ENCODE measurements at regions not wholly inside any gene's neighbourhood (a gene's known extent, or its start where the extent isn't known, plus 50 kb on each side); places are given as distances from the start of the nearest gene placed in this dataset.

DNA sequence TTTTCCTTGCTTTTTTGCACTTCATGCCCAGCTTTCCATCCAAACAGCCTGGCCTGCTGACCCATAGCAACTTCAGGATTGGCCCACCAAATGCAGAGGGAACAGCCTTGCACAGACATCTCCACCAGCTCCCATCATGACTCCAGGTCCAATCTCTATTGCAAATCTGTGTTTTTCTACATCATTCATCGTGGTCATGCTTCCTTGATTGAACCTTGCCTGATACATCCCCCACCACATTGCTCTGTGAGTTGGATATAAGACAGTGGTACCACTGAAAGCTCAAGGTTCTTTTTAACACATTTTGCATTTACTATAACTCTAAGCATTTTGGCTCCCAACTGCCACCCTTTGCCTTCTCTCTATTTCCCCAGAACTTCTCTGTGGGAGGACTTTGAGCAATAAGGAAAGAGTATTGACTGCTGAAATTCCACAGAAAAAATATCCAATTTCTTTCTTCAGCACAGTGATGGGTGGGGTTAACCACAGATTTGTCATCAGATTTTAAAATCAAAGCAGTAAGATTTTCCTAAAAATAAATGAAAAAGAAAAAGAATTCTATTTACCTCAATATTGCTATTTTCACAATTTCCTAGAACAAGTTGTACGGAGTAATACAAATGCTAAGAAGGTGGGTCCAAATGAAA lies 114.6 kb upstream of the GALNT15 start:
- Histone ChIP-seq H3K27me3 (no peaks in the 10 kb centered on the region), H3K4me1 (peaks cover 0 to 11% (median 5%) of the 10 kb centered on the region in 4 donors), H3K4me3 (no peak overlapping the region), H3K36me3 (no peaks in the 10 kb centered on the region), H3K27ac (peak overlapping the region; percentile 44 to 68 (median 64)), H3K9me3 (no peaks in the 10 kb centered on the region)
- TF ChIP-seq, protein P1, sequence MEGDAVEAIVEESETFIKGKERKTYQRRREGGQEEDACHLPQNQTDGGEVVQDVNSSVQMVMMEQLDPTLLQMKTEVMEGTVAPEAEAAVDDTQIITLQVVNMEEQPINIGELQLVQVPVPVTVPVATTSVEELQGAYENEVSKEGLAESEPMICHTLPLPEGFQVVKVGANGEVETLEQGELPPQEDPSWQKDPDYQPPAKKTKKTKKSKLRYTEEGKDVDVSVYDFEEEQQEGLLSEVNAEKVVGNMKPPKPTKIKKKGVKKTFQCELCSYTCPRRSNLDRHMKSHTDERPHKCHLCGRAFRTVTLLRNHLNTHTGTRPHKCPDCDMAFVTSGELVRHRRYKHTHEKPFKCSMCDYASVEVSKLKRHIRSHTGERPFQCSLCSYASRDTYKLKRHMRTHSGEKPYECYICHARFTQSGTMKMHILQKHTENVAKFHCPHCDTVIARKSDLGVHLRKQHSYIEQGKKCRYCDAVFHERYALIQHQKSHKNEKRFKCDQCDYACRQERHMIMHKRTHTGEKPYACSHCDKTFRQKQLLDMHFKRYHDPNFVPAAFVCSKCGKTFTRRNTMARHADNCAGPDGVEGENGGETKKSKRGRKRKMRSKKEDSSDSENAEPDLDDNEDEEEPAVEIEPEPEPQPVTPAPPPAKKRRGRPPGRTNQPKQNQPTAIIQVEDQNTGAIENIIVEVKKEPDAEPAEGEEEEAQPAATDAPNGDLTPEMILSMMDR (IDR thresholded peaks at IDR 0.05), result no peak
- TF ChIP-seq POLR2AphosphoS5 (IDR thresholded peaks at IDR 0.05) (no peak), POLR2A (IDR thresholded peaks at IDR 0.05) (no peak), EP300 (IDR thresholded peaks at IDR 0.05; ENCODE audit: low read depth) (no peak)
- in situ Hi-C loops (cut with MboI; ENCODE audit: low pct_ligation_motif_present in 1 of 4, low pct_unique_long_range_greater_than_20kb in 1 of 4, low sequenced_read_pairs in 3 of 4), result loop anchor here in 1 of 4 donors (10.0 kb wide), 2 partner anchors 115 to 185 kb away; partner anchors contain the start of gene GALNT15
- 74 to 80% methylated on average over 2 of the region's 2 CpGs for WGBS, 2 donors (ENCODE audit: low coverage in 1 of 2)
- intact Hi-C loops (cut with DNase I; ENCODE audit: low total_unique reads), result no loop called here
- DNase-seq, result no peak

DNA sequence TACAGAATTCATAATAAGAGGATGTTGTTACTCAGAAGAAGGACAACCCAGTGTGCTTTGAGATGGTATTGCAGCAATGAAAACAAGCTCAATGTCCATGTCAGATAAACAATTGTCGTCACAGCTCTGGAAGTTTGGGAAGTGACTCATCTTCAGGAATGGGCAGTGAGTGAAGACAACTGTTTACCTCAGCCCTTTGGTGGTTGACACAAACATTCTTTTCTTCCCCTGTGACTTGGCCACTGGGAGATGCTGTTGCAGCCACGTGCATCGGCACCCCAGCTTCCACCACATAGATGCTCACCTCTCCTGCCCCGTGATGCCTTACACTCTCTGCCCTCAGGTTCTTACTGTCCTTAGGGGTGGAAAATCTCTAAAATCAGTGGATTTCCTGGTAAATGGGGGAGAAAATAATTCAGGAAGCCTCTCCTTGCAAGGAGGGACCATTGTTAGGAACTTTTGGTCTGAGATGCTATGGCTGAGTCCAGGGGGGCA lies 114.1 kb upstream of the GALNT15 start:
- TF ChIP-seq POLR2A (IDR thresholded peaks at IDR 0.05) (no peak), EP300 (IDR thresholded peaks at IDR 0.05; ENCODE audit: low read depth) (peak; percentile 70), POLR2AphosphoS5 (IDR thresholded peaks at IDR 0.05) (peak; percentile 75 to 87 (median 85))
- TF ChIP-seq, protein P1 (IDR thresholded peaks at IDR 0.05), result no peak
- Histone ChIP-seq H3K4me1 (peaks cover 0 to 12% (median 6%) of the 10 kb centered on the region in 4 donors), H3K27ac (peak overlapping the region; percentile 54 to 76 (median 65)), H3K4me3 (no peak overlapping the region), H3K9me3 (no peaks in the 10 kb centered on the region), H3K27me3 (no peaks in the 10 kb centered on the region), H3K36me3 (no peaks in the 10 kb centered on the region)
- in situ Hi-C loops (cut with MboI; ENCODE audit: low pct_ligation_motif_present in 1 of 4, low pct_unique_long_range_greater_than_20kb in 1 of 4, low sequenced_read_pairs in 3 of 4) (loop anchor here in 1 of 4 donors (10.0 kb wide), 1 partner anchor 114 kb away; the partner anchor contains the start of gene GALNT15), intact Hi-C loops (cut with DNase I; ENCODE audit: low total_unique reads) (no loop called here)
- DNase-seq, result peak; percentile 30
- 50 to 51% methylated on average over 3 to 4 of the region's 4 CpGs for WGBS, 2 donors (ENCODE audit: low coverage in 1 of 2)

DNA sequence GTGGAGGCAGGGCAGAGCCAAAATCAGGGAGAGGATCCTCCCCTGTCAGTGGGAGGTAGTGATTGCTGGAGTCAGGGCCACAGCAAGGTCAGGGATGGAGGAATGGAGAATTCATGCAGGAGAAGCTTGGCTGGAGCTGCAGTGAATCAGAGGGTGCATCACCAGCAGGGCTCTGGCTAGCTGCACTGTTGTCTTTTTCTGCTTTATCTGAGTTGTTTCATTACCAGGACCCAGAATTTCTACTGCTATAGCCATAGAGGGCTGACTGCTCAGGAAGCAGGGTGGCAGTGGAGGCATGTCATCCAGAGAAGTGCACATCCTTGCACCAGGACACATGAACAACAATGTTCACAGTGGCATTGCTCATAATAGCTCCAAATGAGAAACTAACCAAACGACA lies 113.5 kb upstream of the GALNT15 start:
- Histone ChIP-seq H3K27me3 (no peaks in the 10 kb centered on the region), H3K9me3 (no peaks in the 10 kb centered on the region), H3K4me3 (no peak overlapping the region), H3K4me1 (peaks cover 0 to 12% (median 6%) of the 10 kb centered on the region in 4 donors), H3K36me3 (no peaks in the 10 kb centered on the region), H3K27ac (peak overlapping the region; percentile 54 to 76 (median 64))
- in situ Hi-C loops (cut with MboI; ENCODE audit: low pct_ligation_motif_present in 1 of 4, low pct_unique_long_range_greater_than_20kb in 1 of 4, low sequenced_read_pairs in 3 of 4) (loop anchor here in 1 of 4 donors (10.0 kb wide), 1 partner anchor 114 kb away; the partner anchor contains the start of gene GALNT15), intact Hi-C loops (cut with DNase I; ENCODE audit: low total_unique reads) (no loop called here)
- TF ChIP-seq EP300 (IDR thresholded peaks at IDR 0.05; ENCODE audit: low read depth) (no peak), POLR2A (IDR thresholded peaks at IDR 0.05) (no peak), POLR2AphosphoS5 (IDR thresholded peaks at IDR 0.05) (no peak)
- TF ChIP-seq, protein P1 (IDR thresholded peaks at IDR 0.05), result no peak
- no peak for DNase-seq
- WGBS, 2 donors (ENCODE audit: low coverage in 1 of 2), result 56 to 64% methylated on average over 1 of the region's 1 CpG

DNA sequence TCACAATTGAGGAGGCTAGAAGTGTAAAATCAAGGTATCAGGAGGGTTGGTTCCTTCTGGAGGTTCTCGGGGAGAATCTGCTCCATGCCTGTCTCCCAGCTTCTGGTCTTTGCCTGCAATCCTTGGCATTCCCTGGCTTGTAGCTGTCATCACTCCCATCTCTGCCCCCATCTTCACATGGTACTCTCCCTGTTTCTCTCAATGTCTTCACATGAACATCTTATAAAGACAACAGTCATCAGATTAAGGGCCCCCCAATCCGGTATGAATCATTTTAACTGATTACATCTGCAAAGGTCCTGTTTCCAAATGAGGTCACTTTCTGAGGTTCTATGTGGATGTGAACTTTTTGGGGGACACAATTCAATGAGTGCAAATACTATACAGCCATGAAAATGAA lies 113.0 kb upstream of the GALNT15 start:
- 86 to 100% methylated on average over 2 of the region's 2 CpGs for WGBS, 2 donors (ENCODE audit: low coverage in 1 of 2)
- no peak for TF ChIP-seq POLR2A (IDR thresholded peaks at IDR 0.05)
- TF ChIP-seq, protein P1 (IDR thresholded peaks at IDR 0.05), result no peak
- H3K4me3 ChIP-seq, result no peak overlapping the region
- in situ Hi-C loops (cut with MboI; ENCODE audit: low pct_ligation_motif_present in 1 of 4, low pct_unique_long_range_greater_than_20kb in 1 of 4, low sequenced_read_pairs in 3 of 4), result loop anchor here in 1 of 4 donors (10.0 kb wide), 1 partner anchor 113 kb away; the partner anchor contains the start of gene GALNT15
- peaks cover 0 to 12% (median 6%) of the 10 kb centered on the region in 4 donors for H3K4me1 ChIP-seq
- H3K9me3 ChIP-seq, result no peaks in the 10 kb centered on the region
- H3K27me3 ChIP-seq, result no peaks in the 10 kb centered on the region
- peak overlapping the region in 3 of 4 donors; percentile 63 to 76 (median 65) for H3K27ac ChIP-seq
- intact Hi-C loops (cut with DNase I; ENCODE audit: low total_unique reads), result no loop called here
- DNase-seq, result no peak
- H3K36me3 ChIP-seq, result no peaks in the 10 kb centered on the region

Measured in transverse colon (tissue), 4 donors.